Neural crest cell (in vitro differentiated cells): ENCODE measurements at regions not wholly inside any gene's neighbourhood (a gene's known extent, or its start where the extent isn't known, plus 50 kb on each side); places are given as distances from the start of the nearest gene placed in this dataset.

Experiments
- DNase-seq: peaks from one replicate; pipeline ENCODE4 v3.0.0; 2021; ENCODE audit warnings: low read depth, mixed read lengths, low spot score
- H3K27ac Mint-ChIP-seq: one replicate; pipeline ENCODE4 v1.8.0; 2021; ENCODE audit warnings: mild to moderate bottlenecking, mixed read lengths; ENCODE audit not compliant: unreplicated experiment
- H3K27me3 Mint-ChIP-seq: 2 replicates; pipeline ENCODE4 v1.8.0; 2021; ENCODE audit warnings: low read depth, mild to moderate bottlenecking, mixed read lengths
- H3K36me3 Mint-ChIP-seq: 2 replicates; pipeline ENCODE4 v1.8.0; 2021; ENCODE audit warnings: low read depth, mild to moderate bottlenecking, mixed read lengths
- H3K4me1 Mint-ChIP-seq: 2 replicates; pipeline ENCODE4 v1.8.0; 2021; ENCODE audit warnings: mixed read lengths
- H3K4me3 Mint-ChIP-seq: one replicate; pipeline ENCODE4 v1.8.0; 2021; ENCODE audit warnings: mild to moderate bottlenecking, mixed read lengths
- H3K9me3 Mint-ChIP-seq: 2 replicates; pipeline ENCODE4 v1.8.0; 2021; ENCODE audit warnings: mixed read lengths
- TF ChIP-seq, protein P1 (sequence below): fragments of 200-600 bp; sonication (generic); conservative IDR thresholded peaks from 2 replicates; pipeline ENCODE4 v1.5.0; 2021; ENCODE audit warnings: antibody characterized with exemption, mild to moderate bottlenecking

DNA sequence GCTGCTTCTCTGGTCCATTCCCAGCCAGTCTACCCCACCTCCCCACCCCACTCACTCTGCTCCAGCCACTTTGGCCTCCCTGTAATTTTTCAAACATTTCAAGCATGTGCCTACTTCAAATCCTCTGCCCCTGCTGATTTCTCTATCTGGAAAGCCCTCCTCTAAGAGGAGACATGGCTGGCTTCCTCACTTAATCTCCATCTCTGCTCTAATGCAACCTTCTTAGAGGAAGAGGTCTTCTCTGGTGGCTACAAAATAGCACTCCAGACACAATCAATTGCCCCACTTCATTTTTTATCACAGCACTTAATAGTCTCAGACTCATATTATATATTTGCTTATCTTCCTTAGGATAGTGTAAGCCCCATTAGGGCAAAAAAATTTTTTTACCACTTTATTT lies 161.1 kb upstream of the SLC39A10 start:
- TF ChIP-seq, protein P1, sequence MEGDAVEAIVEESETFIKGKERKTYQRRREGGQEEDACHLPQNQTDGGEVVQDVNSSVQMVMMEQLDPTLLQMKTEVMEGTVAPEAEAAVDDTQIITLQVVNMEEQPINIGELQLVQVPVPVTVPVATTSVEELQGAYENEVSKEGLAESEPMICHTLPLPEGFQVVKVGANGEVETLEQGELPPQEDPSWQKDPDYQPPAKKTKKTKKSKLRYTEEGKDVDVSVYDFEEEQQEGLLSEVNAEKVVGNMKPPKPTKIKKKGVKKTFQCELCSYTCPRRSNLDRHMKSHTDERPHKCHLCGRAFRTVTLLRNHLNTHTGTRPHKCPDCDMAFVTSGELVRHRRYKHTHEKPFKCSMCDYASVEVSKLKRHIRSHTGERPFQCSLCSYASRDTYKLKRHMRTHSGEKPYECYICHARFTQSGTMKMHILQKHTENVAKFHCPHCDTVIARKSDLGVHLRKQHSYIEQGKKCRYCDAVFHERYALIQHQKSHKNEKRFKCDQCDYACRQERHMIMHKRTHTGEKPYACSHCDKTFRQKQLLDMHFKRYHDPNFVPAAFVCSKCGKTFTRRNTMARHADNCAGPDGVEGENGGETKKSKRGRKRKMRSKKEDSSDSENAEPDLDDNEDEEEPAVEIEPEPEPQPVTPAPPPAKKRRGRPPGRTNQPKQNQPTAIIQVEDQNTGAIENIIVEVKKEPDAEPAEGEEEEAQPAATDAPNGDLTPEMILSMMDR = no peak
- no peak overlapping the region for H3K27ac Mint-ChIP-seq
- H3K9me3 Mint-ChIP-seq = peaks cover 3% of the 10 kb centered on the region
- H3K36me3 Mint-ChIP-seq = no peaks in the 10 kb centered on the region
- no peak overlapping the region for H3K4me3 Mint-ChIP-seq
- DNase-seq = no peak
- no peaks in the 10 kb centered on the region for H3K27me3 Mint-ChIP-seq
- no peaks in the 10 kb centered on the region for H3K4me1 Mint-ChIP-seq

GRCh38 chr2:195495351-195495750 lies 161.7 kb upstream of the SLC39A10 start:
- no peak for DNase-seq
- Mint-ChIP-seq H3K36me3 (no peaks in the 10 kb centered on the region), H3K9me3 (peaks cover 3% of the 10 kb centered on the region)

GRCh38 chr2:195494451-195494850 lies 162.6 kb upstream of the SLC39A10 start:
- Mint-ChIP-seq H3K4me3 (no peak overlapping the region), H3K27me3 (no peaks in the 10 kb centered on the region), H3K4me1 (no peaks in the 10 kb centered on the region), H3K9me3 (peaks cover 3% of the 10 kb centered on the region), H3K27ac (no peak overlapping the region), H3K36me3 (no peaks in the 10 kb centered on the region)
- TF ChIP-seq, protein P1 = no peak
- no peak for DNase-seq

More at GRCh38 chr2:195495351-195495750, 161.7 kb upstream of the SLC39A10 start:
- no peak overlapping the region for H3K27ac Mint-ChIP-seq
- TF ChIP-seq, protein P1 = no peak
- no peaks in the 10 kb centered on the region for H3K27me3 Mint-ChIP-seq
- no peaks in the 10 kb centered on the region for H3K4me1 Mint-ChIP-seq
- H3K4me3 Mint-ChIP-seq = no peak overlapping the region

- TF ChIP-seq, protein P1 = no peak
- Mint-ChIP-seq H3K36me3 (no peaks in the 10 kb centered on the region), H3K27me3 (no peaks in the 10 kb centered on the region)
These were observed 163.6 kb upstream of the SLC39A10 start for GRCh38 chr2:195493416-195493815.

DNA sequence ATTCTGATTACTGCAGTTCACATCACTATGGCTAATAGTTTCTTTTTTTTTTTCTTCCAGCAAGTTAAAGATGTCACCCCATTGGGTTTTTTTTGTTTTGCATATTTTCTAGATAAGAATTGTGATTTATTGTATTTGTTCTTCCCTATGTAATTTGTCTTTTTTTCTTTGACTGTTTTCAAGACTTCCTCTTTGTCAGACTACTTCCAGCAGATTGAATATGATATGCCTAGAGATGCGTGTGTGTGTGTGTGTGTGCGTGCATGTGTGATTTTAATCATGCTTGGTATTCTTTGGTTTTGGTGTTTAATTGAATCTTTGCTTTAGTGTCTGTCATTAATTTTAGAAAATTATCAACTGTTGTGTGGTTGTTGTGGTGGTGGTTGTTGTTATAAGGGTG lies 166.7 kb upstream of the SLC39A10 start:
- no peak overlapping the region for H3K27ac Mint-ChIP-seq
- no peaks in the 10 kb centered on the region for H3K36me3 Mint-ChIP-seq
- no peaks in the 10 kb centered on the region for H3K27me3 Mint-ChIP-seq
- H3K9me3 Mint-ChIP-seq = peaks cover 3% of the 10 kb centered on the region
- H3K4me1 Mint-ChIP-seq = no peaks in the 10 kb centered on the region
- DNase-seq = no peak
- TF ChIP-seq, protein P1 = no peak
- H3K4me3 Mint-ChIP-seq = no peak overlapping the region

More at GRCh38 chr2:195493416-195493815, 163.6 kb upstream of the SLC39A10 start:
- H3K9me3 Mint-ChIP-seq = peaks cover 3% of the 10 kb centered on the region
- H3K4me3 Mint-ChIP-seq = no peak overlapping the region
- DNase-seq = no peak
- no peak overlapping the region for H3K27ac Mint-ChIP-seq
- no peaks in the 10 kb centered on the region for H3K4me1 Mint-ChIP-seq

DNA sequence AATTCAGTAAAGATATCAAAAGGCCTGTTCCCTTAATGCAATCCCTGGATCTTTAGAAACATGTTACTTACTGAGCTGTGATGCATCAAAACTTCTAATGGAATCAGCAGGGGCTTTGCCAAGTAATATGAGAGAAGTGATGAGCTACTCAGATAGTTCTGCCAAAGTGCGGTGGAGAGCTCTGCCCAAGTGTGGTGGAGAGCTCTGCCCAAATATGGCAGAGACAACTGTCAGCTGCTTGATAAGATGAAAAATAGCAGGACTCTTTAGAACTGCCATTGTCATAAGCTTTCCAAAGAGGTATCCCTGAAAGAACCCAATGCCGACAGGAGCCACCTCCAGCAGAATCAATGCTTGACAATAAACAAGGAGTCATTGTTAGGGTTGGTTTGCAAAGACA lies 167.9 kb upstream of the SLC39A10 start:
- no peak for DNase-seq
- Mint-ChIP-seq H3K27me3 (no peaks in the 10 kb centered on the region), H3K27ac (no peak overlapping the region), H3K4me3 (no peak overlapping the region), H3K9me3 (peaks cover 3% of the 10 kb centered on the region), H3K36me3 (no peaks in the 10 kb centered on the region), H3K4me1 (peaks cover 6% of the 10 kb centered on the region)
- TF ChIP-seq, protein P1 = no peak
